ENCODE measurements at regions not wholly inside any gene's neighbourhood (a gene's known extent, or its start where the extent isn't known, plus 50 kb on each side); places are given as distances from the start of the nearest gene placed in this dataset.

DNA sequence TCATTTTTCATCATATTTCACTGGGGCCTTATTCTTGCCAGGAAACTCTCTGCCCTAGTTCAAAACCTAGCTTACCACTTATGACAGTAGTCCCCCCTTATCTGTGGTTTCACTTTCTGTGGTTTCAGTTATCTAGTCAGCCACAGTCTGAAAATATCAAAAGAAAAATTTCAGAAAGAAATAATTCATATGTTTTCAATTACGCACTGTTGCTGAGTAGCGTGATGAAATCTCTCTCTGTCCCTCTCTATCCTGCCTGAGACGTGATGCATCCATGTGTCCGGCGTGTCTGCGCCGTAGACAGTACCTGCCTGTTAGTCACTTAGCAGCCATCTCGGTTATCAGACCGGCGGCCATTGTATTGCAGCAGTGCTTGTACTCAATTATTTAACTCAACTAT, 369.9 kb upstream of the MCTP2 start:
- no peaks in the 10 kb centered on the region for H3K27me3 ChIP-seq (ENCODE audit: control insufficient read depth in 1 of 2, insufficient read depth in 2 of 2, low read length in 2 of 2)
- no peak overlapping the region for H3K9ac ChIP-seq (ENCODE audit: low read length)
- H3K36me3 ChIP-seq (ENCODE audit: insufficient read depth, low read length), result no peaks in the 10 kb centered on the region
- H3K4me1 ChIP-seq (ENCODE audit: insufficient read depth, low read length), result no peaks in the 10 kb centered on the region
- H3K9me3 ChIP-seq (ENCODE audit: low read length), result no peaks in the 10 kb centered on the region
- no peak overlapping the region for H3K4me3 ChIP-seq (ENCODE audit: low read depth in 1 of 2, low read length in 2 of 2)
- H3K27ac ChIP-seq (ENCODE audit: low read depth, low read length), result no peak overlapping the region

DNA sequence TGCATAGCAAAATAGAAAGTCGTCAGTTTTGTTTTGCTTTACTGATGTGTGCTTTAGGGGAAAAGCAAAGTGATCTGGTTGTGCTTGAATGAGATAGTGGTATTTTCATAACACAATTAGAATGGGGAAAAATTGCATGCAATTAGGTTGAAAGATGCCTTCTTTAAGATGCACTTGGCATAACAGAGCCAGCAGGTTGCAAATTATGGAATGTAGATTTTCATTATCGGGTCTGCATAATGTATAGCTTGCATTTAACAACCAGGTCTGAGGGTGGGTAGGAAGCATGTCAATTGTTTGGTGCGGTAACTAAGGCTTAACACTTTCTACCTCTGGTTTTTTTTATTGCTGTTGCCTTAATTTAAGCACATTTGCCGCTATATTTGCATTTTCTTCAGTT, 370.7 kb upstream of the MCTP2 start:
- Histone ChIP-seq H3K9me3 (ENCODE audit: low read length) (no peaks in the 10 kb centered on the region), H3K27me3 (ENCODE audit: control insufficient read depth in 1 of 2, insufficient read depth in 2 of 2, low read length in 2 of 2) (no peaks in the 10 kb centered on the region), H3K4me3 (ENCODE audit: low read depth in 1 of 2, low read length in 2 of 2) (no peak overlapping the region), H3K36me3 (ENCODE audit: insufficient read depth, low read length) (no peaks in the 10 kb centered on the region), H3K9ac (ENCODE audit: low read length) (no peak overlapping the region), H3K4me1 (ENCODE audit: insufficient read depth, low read length) (no peaks in the 10 kb centered on the region), H3K27ac (ENCODE audit: low read depth, low read length) (no peak overlapping the region)

DNA sequence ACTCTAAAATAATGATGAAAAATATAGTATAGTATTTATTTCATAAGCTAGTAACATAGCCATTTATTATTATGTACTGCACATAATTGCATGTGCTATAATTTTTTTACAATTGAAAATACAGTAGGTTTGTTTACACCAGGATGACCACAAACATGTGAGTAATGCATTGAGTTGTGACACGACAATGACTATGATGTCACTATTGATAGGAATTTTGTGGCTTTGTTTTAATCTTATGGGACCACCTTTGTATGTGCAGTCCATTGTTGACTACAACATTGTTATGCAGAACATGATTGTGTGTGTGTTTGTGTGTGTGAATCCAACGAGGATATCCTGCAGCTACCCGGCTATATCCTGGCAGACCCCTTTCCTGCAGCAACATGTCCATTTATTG, 372.2 kb upstream of the MCTP2 start:
- Histone ChIP-seq H3K9me3 (ENCODE audit: low read length) (no peaks in the 10 kb centered on the region), H3K4me1 (ENCODE audit: insufficient read depth, low read length) (no peaks in the 10 kb centered on the region), H3K9ac (ENCODE audit: low read length) (no peak overlapping the region), H3K27me3 (ENCODE audit: control insufficient read depth in 1 of 2, insufficient read depth in 2 of 2, low read length in 2 of 2) (no peaks in the 10 kb centered on the region), H3K27ac (ENCODE audit: low read depth, low read length) (no peak overlapping the region), H3K36me3 (ENCODE audit: insufficient read depth, low read length) (no peaks in the 10 kb centered on the region), H3K4me3 (ENCODE audit: low read depth in 1 of 2, low read length in 2 of 2) (no peak overlapping the region)

DNA sequence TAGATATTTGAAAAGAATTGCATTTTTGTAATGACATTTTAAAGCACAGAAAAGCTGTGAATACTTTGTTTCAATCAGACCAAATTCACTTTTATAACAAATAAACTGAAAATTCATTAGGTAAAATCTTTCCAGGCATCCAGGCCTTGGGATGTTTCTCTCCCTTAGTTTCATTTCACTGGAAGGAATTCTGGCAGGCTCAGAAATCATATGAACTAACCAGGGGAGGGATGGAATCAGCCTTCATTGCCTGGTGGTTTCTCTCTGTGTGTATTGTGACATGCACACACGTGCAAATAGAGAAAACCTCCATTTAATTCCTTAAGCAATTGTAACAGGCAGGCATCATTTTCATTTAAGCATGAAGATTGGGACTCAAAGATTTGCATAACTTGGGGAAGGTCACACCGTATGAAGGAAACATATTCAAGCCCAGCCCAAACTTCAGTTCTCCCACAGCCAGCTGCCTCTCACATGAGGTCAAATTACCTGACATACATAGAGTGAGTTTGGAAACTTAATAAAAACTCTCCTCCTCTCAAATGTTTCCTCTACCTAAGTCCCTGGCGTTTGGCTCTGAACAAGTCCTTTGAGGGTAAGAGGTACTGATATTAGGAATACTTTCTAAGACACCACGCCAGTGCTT, 376.1 kb upstream of the MCTP2 start:
- no peaks in the 10 kb centered on the region for H3K9me3 ChIP-seq (ENCODE audit: low read length)
- H3K27ac ChIP-seq (ENCODE audit: low read depth, low read length), result no peak overlapping the region
- no peaks in the 10 kb centered on the region for H3K36me3 ChIP-seq (ENCODE audit: insufficient read depth, low read length)
- H3K9ac ChIP-seq (ENCODE audit: low read length), result no peak overlapping the region
- H3K4me3 ChIP-seq (ENCODE audit: low read depth in 1 of 2, low read length in 2 of 2), result no peak overlapping the region
- H3K4me1 ChIP-seq (ENCODE audit: insufficient read depth, low read length), result no peaks in the 10 kb centered on the region
- H3K27me3 ChIP-seq (ENCODE audit: control insufficient read depth in 1 of 2, insufficient read depth in 2 of 2, low read length in 2 of 2), result no peaks in the 10 kb centered on the region

DNA sequence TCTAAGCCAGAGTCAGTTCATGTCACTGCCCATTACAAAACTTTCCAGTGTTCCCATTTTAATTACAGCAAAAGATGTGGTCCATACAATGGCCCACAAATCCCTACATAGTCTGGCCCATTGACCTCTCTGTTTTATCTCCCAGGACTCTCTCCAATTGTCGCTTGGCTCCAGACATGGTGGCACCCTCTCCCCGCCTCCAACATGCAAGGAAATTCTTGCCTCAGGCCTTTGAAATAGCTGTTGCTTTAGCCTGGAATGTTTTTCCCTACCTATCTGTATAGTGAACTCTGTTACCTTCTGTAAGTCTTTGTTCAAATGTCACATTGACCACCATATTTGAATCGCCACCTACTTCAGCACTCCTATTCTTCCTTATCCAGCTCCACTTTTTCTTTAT, 377.3 kb upstream of the MCTP2 start:
- H3K9me3 ChIP-seq (ENCODE audit: low read length), result no peaks in the 10 kb centered on the region
- no peak overlapping the region for H3K4me3 ChIP-seq (ENCODE audit: low read depth in 1 of 2, low read length in 2 of 2)
- H3K27ac ChIP-seq (ENCODE audit: low read depth, low read length), result no peak overlapping the region
- no peaks in the 10 kb centered on the region for H3K27me3 ChIP-seq (ENCODE audit: control insufficient read depth in 1 of 2, insufficient read depth in 2 of 2, low read length in 2 of 2)
- H3K4me1 ChIP-seq (ENCODE audit: insufficient read depth, low read length), result no peaks in the 10 kb centered on the region
- H3K36me3 ChIP-seq (ENCODE audit: insufficient read depth, low read length), result no peaks in the 10 kb centered on the region
- H3K9ac ChIP-seq (ENCODE audit: low read length), result no peak overlapping the region

DNA sequence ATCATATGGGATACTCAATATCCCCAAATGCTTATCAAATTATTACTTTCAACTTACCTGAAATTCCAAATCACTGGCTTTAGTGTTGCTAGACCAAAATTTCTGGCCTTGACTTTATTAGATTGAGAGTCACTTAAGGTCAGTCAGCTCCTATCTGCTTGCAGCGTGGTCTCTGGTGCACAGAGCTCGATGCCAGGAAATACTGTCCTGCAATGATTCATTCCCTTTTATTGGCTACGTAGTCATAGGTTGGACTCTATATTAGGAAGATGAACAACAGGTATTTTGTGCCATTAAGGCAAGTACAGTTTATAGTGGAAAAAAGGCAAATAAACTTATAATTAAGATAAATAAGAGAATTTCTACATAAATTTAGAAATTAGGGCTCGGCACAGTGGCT, 378.6 kb upstream of the MCTP2 start:
- Histone ChIP-seq H3K4me3 (ENCODE audit: low read depth in 1 of 2, low read length in 2 of 2) (no peak overlapping the region), H3K9me3 (ENCODE audit: low read length) (no peaks in the 10 kb centered on the region), H3K36me3 (ENCODE audit: insufficient read depth, low read length) (no peaks in the 10 kb centered on the region), H3K27me3 (ENCODE audit: control insufficient read depth in 1 of 2, insufficient read depth in 2 of 2, low read length in 2 of 2) (no peaks in the 10 kb centered on the region), H3K4me1 (ENCODE audit: insufficient read depth, low read length) (no peaks in the 10 kb centered on the region), H3K9ac (ENCODE audit: low read length) (no peak overlapping the region), H3K27ac (ENCODE audit: low read depth, low read length) (no peak overlapping the region)

DNA sequence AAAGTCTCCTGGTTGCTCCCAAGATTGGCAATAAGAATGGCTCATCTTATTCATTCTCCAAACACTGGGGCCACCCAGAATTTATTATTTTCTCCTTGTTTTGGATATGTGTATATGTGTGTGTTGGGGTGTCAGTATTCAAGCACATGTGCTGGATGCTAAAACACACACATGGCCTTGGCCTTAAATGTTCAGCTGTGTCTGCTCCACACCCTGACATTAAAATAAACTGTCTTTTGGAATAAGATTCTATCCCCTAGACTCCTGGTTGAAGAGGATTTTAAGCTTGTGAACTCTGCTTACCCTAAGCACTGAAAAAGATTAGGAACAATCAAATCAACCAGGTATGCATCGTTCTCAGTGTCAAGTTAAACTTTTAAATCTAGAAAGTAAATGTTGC, 382.9 kb upstream of the MCTP2 start:
- H3K36me3 ChIP-seq (ENCODE audit: insufficient read depth, low read length), result no peaks in the 10 kb centered on the region
- H3K4me3 ChIP-seq (ENCODE audit: low read depth in 1 of 2, low read length in 2 of 2), result no peak overlapping the region
- no peaks in the 10 kb centered on the region for H3K27me3 ChIP-seq (ENCODE audit: control insufficient read depth in 1 of 2, insufficient read depth in 2 of 2, low read length in 2 of 2)
- H3K9me3 ChIP-seq (ENCODE audit: low read length), result no peaks in the 10 kb centered on the region
- no peak overlapping the region for H3K9ac ChIP-seq (ENCODE audit: low read length)
- H3K27ac ChIP-seq (ENCODE audit: low read depth, low read length), result no peak overlapping the region
- no peaks in the 10 kb centered on the region for H3K4me1 ChIP-seq (ENCODE audit: insufficient read depth, low read length)

DNA sequence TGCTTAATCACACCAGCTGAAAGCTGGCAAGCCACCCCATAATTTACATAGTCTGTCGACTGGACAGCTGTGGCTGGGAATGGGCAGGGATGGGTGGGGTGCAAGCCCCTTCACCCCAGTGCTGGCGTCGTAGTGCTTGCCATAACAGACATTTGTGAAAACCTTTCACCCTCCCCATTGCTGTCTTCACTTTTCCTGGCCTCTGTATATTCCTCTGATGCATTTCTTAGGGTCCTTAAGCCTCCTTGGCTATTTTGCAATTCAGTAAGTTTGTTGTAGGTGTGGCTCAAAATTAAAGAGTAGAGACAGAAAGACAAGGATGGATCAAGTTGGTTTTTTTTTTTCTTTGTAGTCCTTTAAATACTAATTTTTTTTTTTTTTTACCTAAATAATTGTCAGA, 383.3 kb upstream of the MCTP2 start:
- Histone ChIP-seq H3K4me1 (ENCODE audit: insufficient read depth, low read length) (no peaks in the 10 kb centered on the region), H3K4me3 (ENCODE audit: low read depth in 1 of 2, low read length in 2 of 2) (no peak overlapping the region), H3K27me3 (ENCODE audit: control insufficient read depth in 1 of 2, insufficient read depth in 2 of 2, low read length in 2 of 2) (no peaks in the 10 kb centered on the region), H3K9ac (ENCODE audit: low read length) (no peak overlapping the region), H3K27ac (ENCODE audit: low read depth, low read length) (no peak overlapping the region), H3K36me3 (ENCODE audit: insufficient read depth, low read length) (no peaks in the 10 kb centered on the region), H3K9me3 (ENCODE audit: low read length) (no peaks in the 10 kb centered on the region)

DNA sequence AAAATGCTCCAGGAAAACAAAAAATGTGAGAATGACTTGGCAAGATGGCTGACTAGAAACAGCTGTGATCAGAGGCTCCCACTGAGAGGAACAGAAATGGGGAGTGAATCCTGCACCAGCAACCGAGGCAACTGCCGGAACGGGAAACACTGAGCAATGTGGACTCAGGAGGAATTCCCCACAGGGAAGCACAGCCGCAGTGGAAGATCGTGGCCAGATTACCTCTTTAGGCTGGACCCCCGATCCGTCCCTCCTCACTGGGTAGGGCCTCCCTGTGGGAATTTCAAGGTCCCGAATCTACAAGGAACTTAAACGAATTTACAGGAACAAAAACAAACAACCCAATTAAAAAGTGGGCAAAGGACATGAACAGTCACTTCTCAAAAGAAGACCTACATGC, 385.2 kb upstream of the MCTP2 start:
- H3K4me3 ChIP-seq (ENCODE audit: low read depth in 1 of 2, low read length in 2 of 2), result no peak overlapping the region
- H3K9ac ChIP-seq (ENCODE audit: low read length), result no peak overlapping the region
- H3K27me3 ChIP-seq (ENCODE audit: control insufficient read depth in 1 of 2, insufficient read depth in 2 of 2, low read length in 2 of 2), result no peaks in the 10 kb centered on the region
- H3K36me3 ChIP-seq (ENCODE audit: insufficient read depth, low read length), result no peaks in the 10 kb centered on the region
- no peaks in the 10 kb centered on the region for H3K9me3 ChIP-seq (ENCODE audit: low read length)
- H3K27ac ChIP-seq (ENCODE audit: low read depth, low read length), result no peak overlapping the region
- H3K4me1 ChIP-seq (ENCODE audit: insufficient read depth, low read length), result no peaks in the 10 kb centered on the region

DNA sequence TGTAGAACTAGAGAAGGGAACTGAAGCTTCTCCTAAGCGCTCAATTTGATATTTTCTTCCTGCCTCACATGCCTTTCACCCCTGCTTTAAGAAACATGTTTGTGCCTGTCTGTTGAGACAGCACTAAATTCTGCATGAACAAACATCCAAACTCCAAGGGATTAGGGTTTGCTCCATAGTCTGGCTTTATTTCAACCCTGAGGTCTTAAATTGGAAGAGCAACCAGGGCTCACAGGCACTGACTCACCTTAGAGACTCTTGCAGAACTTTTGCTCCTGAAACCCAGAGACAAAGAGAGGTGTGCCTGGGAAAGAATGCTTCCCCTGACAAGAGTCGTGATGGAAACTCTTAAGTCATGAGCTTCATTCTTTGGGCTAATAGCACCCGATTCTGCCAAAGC, 393.9 kb upstream of the MCTP2 start:
- Histone ChIP-seq H3K27me3 (ENCODE audit: control insufficient read depth in 1 of 2, insufficient read depth in 2 of 2, low read length in 2 of 2) (no peaks in the 10 kb centered on the region), H3K4me1 (ENCODE audit: insufficient read depth, low read length) (no peaks in the 10 kb centered on the region), H3K36me3 (ENCODE audit: insufficient read depth, low read length) (no peaks in the 10 kb centered on the region), H3K4me3 (ENCODE audit: low read depth in 1 of 2, low read length in 2 of 2) (no peak overlapping the region), H3K9ac (ENCODE audit: low read length) (no peak overlapping the region), H3K9me3 (ENCODE audit: low read length) (no peaks in the 10 kb centered on the region), H3K27ac (ENCODE audit: low read depth, low read length) (no peak overlapping the region)

DNA sequence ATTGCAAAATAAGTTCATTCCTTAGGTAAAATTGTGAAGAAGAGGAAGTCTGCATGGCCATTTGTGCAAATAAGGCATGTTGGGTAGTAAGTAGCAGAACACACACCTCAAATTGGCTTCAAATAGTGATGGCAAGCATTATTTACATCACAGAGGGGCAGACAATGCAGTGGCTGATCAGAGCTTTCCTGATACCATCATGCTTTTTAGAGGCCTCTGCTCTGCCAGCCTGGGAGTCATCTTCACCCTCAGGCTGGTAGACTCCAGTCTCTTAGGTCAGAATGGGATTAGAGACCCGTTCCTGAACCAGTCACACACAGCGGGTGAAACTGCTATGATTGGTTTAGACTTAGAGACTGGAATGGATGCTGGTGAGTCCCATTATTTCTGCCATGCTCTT, 396.0 kb upstream of the MCTP2 start:
- Histone ChIP-seq H3K4me1 (ENCODE audit: insufficient read depth, low read length) (no peaks in the 10 kb centered on the region), H3K27me3 (ENCODE audit: control insufficient read depth in 1 of 2, insufficient read depth in 2 of 2, low read length in 2 of 2) (no peaks in the 10 kb centered on the region), H3K27ac (ENCODE audit: low read depth, low read length) (no peak overlapping the region), H3K9ac (ENCODE audit: low read length) (no peak overlapping the region), H3K9me3 (ENCODE audit: low read length) (no peaks in the 10 kb centered on the region), H3K36me3 (ENCODE audit: insufficient read depth, low read length) (no peaks in the 10 kb centered on the region), H3K4me3 (ENCODE audit: low read depth in 1 of 2, low read length in 2 of 2) (no peak overlapping the region)

DNA sequence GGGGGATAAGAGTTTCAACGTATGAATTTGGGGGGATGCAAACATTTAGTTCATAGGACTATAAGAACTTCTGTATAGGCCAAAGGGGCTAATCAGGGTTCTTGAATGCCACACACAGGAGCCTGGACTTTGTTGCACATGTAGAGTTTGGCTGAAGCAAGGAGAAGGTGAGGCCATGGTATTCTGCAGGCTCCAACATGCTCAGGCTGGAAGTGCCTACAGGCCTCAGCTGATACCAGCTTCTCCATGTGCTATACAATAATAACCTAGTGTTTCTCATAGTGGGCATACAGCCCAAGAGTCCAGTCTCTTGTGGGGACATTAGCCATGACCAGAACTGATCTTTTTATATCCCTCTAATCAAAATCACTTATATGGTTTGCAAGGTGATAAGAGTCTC, 399.7 kb upstream of the MCTP2 start:
- Histone ChIP-seq H3K27me3 (ENCODE audit: control insufficient read depth in 1 of 2, insufficient read depth in 2 of 2, low read length in 2 of 2) (no peaks in the 10 kb centered on the region), H3K36me3 (ENCODE audit: insufficient read depth, low read length) (no peaks in the 10 kb centered on the region), H3K9ac (ENCODE audit: low read length) (no peak overlapping the region), H3K4me3 (ENCODE audit: low read depth in 1 of 2, low read length in 2 of 2) (no peak overlapping the region), H3K27ac (ENCODE audit: low read depth, low read length) (no peak overlapping the region), H3K4me1 (ENCODE audit: insufficient read depth, low read length) (peaks cover under 1% of the 10 kb centered on the region), H3K9me3 (ENCODE audit: low read length) (no peaks in the 10 kb centered on the region)

Data from muscle layer of colon (tissue), 2 donors.